ENCODE measurements at regions not wholly inside any gene's neighbourhood (a gene's known extent, or its start where the extent isn't known, plus 50 kb on each side); places are given as distances from the start of the nearest gene placed in this dataset.

- DNase-seq (ENCODE audit: low read depth), result no peak
- no peak for TF ChIP-seq CTCF (conservative IDR thresholded peaks at IDR 0.05; ENCODE audit: low read depth, low read length)
- no peak overlapping the region for H3K4me3 ChIP-seq (ENCODE audit: low read length)
These were observed 328.4 kb downstream of the MAF start for GRCh38 chr16:79272141-79272577.

- no peak for TF ChIP-seq CTCF (conservative IDR thresholded peaks at IDR 0.05; ENCODE audit: low read depth, low read length)
- H3K4me3 ChIP-seq (ENCODE audit: low read length), result no peak overlapping the region
- no peak for DNase-seq (ENCODE audit: low read depth)
These were observed 329.0 kb downstream of the MAF start for GRCh38 chr16:79271583-79271982.

GRCh38 chr16:79270011-79270410 is 330.5 kb downstream of the MAF start:
- TF ChIP-seq CTCF (conservative IDR thresholded peaks at IDR 0.05; ENCODE audit: low read depth, low read length), result no peak
- DNase-seq (ENCODE audit: low read depth), result no peak
- H3K4me3 ChIP-seq (ENCODE audit: low read length), result no peak overlapping the region

GRCh38 chr16:79269211-79269863 is 331.2 kb downstream of the MAF start:
- DNase-seq (ENCODE audit: low read depth), result no peak
- H3K4me3 ChIP-seq (ENCODE audit: low read length), result no peak overlapping the region
- no peak for TF ChIP-seq CTCF (conservative IDR thresholded peaks at IDR 0.05; ENCODE audit: low read depth, low read length)

GRCh38 chr16:79267781-79268180 is 332.8 kb downstream of the MAF start:
- H3K4me3 ChIP-seq (ENCODE audit: low read length), result no peak overlapping the region
- TF ChIP-seq CTCF (conservative IDR thresholded peaks at IDR 0.05; ENCODE audit: low read depth, low read length), result no peak
- no peak for DNase-seq (ENCODE audit: low read depth)

- no peak for TF ChIP-seq CTCF (conservative IDR thresholded peaks at IDR 0.05; ENCODE audit: low read depth, low read length)
- no peak overlapping the region for H3K4me3 ChIP-seq (ENCODE audit: low read length)
- DNase-seq (ENCODE audit: low read depth), result no peak
These were observed 333.4 kb downstream of the MAF start for GRCh38 chr16:79267146-79267545.

GRCh38 chr16:79265701-79266100 is 334.8 kb downstream of the MAF start:
- no peak for TF ChIP-seq CTCF (conservative IDR thresholded peaks at IDR 0.05; ENCODE audit: low read depth, low read length)
- no peak for DNase-seq (ENCODE audit: low read depth)

More at GRCh38 chr16:79265701-79266100, 334.8 kb downstream of the MAF start:
- H3K4me3 ChIP-seq (ENCODE audit: low read length), result no peak overlapping the region

Measured in retinal pigment epithelial cell (primary cell).